GM21528 (cell line): ENCODE measurements at regions not wholly inside any gene's neighbourhood (a gene's known extent, or its start where the extent isn't known, plus 50 kb on each side); places are given as distances from the start of the nearest gene placed in this dataset.

ENCODE experiments used
- ATAC-seq: cut with Tn5 transposase; IDR thresholded peaks from one replicate; pipeline ENCODE4 v1.9.1; 2021; ENCODE audit warnings: mild to moderate bottlenecking, moderate library complexity; ENCODE audit not compliant: unreplicated experiment, low FRiP score

DNA sequence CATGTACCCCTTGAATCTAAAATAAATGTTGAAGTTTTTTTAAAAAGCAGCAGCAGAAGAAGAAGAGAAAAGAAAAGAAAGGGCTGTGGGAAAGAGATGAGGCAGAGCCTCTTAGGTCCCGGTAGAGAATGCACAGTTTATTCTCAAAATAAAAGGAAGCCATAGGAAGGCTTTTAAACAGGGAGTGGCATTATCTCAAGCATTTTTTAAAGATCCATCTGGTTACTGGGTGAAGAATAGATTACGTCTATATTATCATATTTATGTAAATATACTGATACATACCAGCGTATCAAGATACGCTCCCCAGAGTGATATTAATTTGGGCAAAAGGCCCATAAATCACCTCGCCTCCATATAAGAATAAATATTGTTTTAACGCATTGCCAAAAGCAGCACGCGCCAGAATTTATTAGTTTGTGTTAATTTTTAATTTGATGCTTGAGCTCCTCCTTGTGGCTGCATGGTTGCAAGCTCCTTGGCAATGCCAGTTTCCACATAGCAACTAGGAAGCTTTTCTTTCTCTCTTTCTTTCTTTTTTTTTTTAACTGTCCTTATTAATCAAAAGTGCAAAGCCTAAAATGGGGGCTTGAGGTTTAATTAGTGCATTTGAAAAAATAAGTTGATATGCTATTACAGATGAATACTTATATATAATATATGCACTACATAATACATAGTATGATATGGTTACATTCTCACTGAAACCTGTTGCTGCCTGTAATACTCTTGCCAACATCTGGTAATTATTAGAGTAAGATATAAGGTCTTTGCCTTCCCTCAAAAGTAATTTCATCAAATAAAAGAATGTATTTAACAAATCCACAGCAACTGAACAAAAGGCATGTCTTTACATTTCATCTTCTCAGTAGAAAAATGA is 242.8 kb upstream of the UBE2E2 start:
- ATAC-seq = peak; percentile 55

DNA sequence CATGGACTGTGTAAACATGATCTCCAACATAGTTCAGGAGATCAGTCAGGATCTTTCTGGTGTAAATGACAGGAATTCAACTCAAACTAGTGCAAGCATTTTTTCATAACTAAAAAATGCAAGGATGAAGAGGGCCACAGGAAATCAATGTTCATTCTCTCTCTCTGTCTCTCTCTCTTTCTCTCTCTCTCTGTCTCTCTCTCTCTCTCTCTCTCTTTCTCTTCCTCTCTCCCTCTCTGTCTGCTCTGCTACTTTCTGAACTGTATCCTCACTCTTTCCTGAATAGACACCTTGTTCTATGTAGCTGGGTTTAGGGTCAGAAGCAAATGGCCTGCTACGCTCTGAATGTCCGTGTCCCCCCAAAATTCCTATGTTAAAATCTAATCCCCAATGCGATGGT is 240.9 kb upstream of the UBE2E2 start:
- ATAC-seq = no peak

DNA sequence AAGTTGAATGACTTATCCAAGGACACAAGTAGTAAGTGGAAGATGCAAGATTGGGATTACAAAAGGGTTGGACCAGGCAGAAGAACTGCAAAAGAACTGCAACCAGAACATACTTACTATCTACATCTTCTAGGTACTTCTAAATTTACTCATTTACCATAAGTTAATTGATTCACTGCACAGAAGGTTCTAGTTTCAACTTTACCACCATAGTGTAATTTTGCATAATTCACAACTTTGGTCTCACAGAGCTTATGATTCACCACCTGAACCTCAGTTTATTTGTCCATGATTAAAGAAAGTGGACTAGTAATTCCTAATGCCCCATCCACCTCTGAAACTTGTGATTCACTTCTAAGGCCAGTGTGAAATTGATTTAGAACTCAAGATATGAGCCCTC is 236.8 kb upstream of the UBE2E2 start:
- no peak for ATAC-seq

DNA sequence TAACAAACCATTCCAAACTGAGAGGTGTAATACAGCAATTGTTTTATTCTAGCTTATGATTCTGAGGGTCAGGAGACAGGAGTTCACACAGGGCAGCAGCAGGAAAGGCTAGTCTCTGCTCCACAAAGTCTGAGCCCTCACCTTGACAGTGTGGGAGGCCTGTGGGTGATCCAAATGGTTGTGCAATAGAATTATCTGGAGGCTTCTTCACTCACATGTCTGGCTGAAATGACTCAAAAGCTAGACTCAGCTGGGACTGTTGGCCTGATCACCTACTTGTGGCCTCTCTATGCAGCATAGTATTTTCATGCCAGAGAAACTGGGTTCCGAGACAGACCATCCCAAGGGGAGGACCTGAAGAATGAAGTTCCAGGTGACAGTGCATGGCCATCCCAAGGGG is 233.9 kb upstream of the UBE2E2 start:
- no peak for ATAC-seq

DNA sequence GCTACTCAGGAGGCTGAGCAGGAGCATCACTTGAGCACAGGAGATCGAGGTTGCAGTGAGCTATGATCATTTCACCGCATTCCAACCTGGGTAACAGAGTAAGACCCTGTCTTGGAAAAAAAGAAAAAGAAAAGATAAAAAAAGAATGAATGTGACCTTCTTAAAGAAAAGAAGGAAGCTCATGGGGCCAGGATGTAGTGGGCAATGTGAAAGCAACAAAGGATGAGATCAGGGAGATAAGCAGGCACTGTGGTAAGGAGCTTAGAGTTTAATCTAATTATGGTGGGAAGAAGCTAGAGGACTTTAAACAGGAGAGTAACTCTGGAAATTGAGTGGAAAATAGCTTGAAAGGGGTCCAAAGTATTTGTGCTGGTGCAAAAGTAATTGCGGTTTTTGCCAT is 231.6 kb upstream of the UBE2E2 start:
- ATAC-seq = no peak

DNA sequence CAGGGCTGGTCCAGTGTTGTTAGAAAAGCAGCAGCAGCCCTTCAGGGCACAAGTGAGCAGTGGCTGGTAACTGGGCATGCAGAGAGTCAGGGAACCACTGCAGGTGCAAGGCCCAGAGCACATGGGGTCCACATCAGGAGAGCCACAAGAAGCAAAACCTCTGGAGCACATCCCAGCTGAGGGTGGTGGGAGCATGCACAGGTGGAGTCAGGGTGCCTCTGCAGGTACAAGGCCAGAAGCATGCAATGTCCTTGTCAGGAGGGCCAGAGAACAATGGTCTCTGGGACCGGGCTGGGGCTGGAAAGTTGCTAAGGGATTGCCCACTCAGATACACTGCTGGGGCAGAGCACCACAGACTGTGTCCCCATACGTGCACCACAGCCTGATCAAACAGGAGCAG is 226.1 kb upstream of the UBE2E2 start:
- no peak for ATAC-seq

DNA sequence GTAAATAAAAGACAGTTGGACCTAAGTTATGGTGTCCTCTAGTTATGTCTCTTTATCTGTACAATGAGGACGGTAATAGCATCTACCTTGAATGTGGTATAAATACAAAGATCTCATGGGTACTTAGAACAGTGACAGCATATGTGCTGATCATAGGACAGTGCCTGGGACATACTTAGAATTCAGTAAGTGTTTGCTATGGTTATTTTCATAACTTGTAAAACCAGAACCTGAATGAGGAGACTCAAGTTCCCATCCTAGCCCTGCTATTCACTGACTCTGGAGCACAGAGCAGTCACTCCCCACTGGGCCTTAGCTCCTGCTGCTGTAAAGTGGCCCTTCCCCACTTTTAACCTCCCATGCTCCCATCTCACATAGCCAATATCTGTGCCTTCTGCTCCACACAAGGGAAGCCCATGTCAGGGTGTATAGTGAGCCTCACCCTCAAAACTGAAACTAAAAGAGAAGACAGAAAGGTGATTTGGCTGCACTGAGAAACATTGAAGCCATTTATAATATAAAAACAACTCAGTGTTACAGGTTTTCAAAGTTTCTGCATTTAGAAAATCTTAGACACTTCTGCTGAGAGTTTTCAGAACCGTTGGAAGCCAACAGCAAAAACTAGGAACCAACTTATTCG is 225.4 kb upstream of the UBE2E2 start:
- ATAC-seq = no peak

DNA sequence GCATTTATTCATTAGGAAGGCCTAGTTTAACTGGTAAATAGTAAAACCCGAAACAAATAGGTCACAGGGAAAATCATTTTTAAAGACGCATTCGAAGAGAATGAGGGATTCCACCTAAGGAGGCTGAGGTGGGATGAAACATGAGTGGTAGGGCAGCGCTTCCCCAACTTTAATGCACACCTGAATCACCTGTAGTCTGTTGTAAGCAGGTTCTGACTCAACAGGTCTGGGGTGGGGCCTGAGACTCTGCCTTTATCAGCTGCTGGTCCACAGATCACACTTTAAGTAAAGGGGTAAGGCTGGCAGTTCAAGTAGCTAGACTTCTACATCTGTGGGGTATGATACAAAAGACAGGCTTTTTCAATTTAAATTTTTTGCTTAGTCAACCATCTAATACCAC is 223.5 kb upstream of the UBE2E2 start:
- no peak for ATAC-seq

DNA sequence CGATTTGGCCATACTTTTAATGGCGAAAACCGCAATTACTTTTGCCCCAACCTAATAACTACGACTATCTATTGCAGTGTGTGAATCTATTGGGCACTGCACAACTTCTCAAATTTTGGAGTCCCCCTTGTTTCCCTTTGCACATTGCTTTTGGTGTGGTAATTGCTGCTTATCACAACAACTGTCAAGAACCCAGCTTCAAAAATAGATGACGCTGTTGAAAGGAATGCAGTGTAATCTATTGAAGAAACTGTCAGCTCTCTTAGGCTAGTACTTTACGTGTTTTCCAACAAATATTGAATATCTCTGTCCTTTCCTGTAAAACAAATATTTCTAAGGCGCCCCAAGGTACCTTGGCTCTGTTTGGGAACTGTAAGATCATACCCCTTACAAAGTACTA is 222.8 kb upstream of the UBE2E2 start:
- ATAC-seq = no peak

DNA sequence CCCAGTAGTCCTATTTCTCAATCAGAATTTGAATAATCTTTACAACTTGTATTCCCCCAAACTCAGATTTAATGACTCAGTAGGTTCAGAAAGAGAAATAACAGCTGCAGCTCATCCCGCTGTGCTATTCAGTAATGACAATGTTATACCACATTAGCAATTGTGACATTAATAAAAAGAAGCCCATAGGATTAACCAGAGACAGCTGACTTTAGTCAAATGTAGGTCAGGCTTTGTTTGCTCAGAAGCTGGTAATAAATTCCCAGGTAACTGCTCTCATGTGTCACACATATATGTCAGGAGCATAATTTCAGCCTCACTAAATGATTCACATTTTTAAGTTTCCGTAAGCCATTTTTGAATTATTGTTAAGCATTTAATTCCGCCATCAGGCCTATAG is 222.0 kb upstream of the UBE2E2 start:
- no peak for ATAC-seq

DNA sequence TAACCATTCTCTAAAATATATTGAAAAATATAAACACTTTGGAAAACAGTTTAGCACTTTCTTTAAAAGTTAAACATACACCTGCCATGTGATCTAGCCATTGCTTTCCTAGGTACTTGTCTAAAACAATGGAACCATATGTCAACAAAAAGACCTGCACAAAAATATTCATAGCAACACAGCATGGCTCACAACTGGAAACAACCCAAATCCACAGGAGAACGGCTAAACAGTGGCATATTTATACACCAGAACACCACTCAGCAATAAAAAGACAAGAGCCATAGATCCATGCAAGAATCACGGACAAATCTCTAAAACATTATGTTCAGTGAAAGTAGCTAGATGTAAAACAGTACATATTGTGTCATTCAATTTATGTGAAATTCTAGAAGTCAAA is 221.3 kb upstream of the UBE2E2 start:
- no peak for ATAC-seq

DNA sequence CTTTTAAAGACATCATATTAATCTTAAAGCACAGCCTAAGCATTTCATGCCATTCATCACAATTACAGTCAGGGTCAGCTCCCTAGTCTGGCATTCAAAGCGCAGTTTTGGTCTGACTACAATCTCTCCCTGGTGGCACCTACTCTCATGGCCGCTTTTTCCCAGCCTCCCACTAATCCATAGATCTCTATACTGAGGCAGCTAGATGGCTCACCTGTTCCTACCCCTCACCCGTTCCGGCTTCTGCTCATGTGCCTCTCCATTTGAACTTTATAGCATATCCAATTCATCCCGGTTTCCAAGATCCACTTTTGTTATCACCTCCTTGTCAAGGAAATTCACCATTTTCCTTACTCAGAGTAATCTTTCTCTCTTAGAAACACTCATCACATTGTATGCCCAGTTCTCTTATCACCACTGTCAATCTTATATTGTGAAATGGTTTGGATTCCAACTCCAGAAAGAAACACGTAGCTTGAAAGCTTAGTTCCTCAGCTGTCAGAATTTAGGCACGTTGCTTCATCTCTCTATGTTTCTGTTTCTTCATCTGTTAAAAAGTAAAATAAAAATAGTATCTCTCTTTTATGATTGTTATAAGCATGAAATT is 220.0 kb upstream of the UBE2E2 start:
- no peak for ATAC-seq

DNA sequence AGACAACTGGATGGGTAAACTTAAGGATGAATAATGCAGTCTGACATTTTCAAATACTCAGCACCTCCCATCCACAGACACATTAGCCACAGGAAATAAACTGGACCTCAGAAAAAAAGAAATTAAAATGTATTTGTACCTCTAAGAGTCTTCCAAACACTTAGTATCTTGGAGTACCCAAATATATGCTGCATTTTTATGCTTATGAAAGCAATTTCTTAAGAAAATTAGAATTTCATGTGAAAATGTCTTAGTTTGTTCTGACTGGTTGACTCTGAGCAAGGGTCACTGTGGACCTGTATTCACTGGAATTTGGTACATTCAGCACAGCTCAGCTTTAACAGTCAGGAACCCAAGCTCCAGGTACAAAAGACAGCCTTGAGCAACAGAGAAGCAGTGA is 216.2 kb upstream of the UBE2E2 start:
- no peak for ATAC-seq

DNA sequence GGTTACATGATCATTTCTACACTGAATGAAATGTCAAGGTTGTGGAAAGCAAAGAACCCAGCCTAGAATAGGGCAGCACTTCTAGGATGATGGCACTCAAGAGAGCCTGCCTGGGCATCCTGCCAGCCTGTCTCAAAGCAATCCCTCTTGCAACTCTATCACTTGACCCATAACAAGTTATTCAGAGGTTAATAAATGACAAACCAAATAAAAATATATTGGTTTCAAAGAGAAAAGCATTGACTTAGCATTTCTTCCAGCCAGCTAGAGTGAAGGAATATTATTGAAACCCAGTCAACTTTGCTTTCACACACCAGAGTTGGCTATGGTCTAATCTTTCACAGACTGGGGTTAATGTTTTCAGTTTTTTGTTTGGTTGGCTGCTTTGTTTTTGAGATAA is 214.6 kb upstream of the UBE2E2 start:
- no peak for ATAC-seq

DNA sequence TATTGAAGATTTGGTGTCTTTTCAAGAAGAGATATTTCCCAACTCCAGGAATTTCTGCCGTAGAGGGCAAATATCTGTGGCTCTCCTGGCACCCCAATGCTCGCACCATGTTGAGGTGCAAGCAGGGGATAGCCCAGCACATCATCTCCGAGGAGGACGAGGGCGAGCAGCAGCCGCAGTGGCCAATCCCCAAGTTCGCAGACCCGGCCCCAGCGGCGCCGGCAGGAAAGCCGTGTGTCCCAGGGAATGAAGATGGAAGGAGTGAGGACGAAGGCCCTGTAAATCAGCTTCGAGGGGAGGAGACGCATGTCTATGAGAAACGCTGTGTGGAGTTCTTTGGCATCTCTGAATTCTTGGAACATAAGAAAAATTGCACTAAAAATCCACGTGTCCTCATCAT is 213.4 kb upstream of the UBE2E2 start:
- no peak for ATAC-seq

DNA sequence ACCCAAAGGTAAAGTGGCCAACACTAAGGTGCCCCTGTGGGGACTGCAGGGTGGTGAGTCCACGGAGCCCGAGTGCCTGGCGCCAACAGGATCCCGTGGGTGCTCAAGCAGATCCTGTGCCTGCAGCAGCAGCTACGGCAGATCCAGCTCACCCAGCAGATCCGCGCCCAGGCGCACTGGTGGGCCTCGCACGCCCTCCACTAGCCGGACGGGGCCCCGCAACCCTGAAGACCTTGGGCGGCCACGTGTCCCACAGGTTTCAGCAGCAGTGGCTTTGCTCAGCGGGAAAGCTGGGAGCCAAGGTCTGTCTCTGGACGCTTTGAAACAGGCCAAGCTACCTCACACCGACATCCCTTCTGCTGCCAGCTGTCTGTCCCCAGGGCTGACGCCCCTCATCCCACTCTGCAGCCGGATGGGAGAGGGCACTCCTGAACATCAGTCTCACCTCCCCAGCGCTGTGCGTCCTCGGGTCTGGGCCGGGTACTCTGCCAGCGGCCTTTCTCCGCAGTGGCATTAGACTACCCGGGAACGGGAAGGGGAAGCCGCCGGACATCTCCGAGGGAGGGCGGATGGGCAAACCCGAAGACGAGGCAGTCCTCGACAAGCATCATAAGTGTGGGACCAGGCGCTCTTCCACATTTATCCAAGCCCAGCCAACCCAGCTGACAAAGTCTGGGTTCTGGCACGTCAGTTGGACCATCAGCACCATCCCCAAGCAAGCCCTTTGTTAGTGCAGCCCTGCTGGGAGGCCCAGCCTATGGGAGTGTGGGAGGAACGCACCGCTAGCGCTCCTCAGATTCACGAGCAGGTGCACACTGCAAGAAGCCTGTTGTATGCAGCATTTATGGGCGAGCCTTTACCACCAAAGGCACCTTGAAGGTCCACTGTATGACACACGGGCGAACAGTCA is 212.6 kb upstream of the UBE2E2 start:
- ATAC-seq = no peak

DNA sequence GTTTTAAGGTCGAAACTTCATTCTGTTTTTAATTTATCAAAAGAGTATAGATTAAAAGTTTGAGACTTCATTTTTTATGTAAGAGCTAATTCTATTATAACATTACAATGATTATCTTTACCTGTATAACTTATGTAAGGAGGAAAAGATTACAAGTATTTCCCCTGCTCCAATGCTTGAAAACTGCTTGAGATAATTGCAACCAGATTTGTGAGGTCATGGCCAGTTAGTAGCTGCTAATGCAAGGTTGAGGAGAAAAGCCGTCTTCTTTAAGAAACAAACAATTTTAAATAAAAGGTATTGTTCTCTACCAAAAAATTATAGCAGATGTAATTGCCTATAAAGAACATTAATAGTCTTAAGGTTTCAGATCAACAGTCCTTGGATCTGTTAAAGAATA is 208.3 kb upstream of the UBE2E2 start:
- no peak for ATAC-seq

DNA sequence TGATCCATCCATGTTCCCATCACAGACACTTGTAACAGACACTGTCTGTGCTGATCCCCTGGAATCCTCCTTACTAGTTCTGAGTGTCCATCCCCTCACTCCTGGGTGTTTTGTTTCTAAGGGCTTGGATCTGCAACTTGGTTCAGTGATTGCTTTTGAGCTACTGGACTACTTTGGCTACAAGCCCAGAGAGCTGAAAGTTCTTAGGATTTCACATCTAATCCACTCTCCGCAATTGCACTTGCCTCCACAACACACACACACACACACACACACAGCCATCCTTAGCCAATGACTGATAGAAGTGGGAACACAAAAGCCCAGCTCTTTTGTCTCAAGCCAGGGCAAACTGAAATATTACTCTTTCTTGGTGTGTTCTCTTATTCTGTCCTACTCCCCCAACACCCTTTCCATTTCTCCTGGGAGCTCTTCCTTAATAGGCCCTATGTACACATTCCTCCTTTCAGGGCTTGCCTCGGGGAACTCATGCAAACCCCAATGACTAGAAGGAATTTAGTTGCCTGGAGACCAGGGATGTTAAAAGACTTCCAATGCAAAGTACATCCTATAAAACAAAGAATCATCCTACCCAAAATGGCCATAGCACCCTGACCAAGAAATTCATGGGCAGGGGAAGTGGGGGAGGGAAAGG is 206.1 kb upstream of the UBE2E2 start:
- no peak for ATAC-seq

DNA sequence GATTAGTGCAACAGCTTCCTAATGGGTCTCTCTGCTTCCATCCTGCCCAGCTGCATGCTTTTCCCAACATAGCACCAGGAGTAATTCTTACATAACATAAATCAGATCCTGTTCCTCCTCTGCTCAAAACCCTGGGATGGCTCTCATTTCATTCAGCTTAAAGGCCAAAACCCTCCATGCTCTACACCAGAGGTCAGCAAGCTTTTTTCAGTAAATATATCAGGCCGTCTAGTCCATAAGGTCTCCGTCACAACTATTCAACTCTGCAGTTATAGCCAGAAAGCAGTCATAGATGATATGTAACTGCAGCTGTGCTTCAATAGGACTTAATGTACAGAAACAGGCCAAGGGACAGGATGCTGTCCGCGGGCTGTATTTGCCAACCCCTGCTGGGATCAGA is 202.8 kb upstream of the UBE2E2 start:
- ATAC-seq = no peak

DNA sequence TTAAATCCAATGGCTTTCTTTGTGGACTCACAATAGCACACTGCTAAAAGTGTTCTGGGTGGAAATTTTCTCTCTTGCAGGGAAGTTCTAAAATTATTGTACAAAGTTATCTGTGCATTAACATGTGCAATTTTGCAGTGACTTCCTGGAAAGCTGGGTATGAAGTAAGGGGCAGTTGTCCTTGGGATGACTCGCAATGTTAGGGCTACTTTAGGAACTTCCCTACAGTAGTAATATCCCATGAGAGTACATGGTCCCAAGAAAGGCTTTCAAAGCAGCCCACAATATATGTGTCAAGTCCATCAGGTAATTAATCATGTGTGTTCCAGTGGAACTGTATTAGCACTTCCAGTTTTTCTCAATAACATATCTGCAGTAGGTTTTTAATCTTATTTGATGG is 201.0 kb upstream of the UBE2E2 start:
- no peak for ATAC-seq
